GM19240 (cell line): ENCODE measurements at regions not wholly inside any gene's neighbourhood (a gene's known extent, or its start where the extent isn't known, plus 50 kb on each side); places are given as distances from the start of the nearest gene placed in this dataset.

Experiments used
- DNase-seq: peaks from one replicate; pipeline ENCODE4 v3.0.0; 2011; ENCODE audit warnings: low spot score; ENCODE audit not compliant: insufficient read length

- no peak for DNase-seq
These were observed 297.3 kb upstream of the LCORL start for GRCh38 chr4:18318682-18319388.

GRCh38 chr4:18314731-18315130 is 293.2 kb upstream of the LCORL start:
- no peak for DNase-seq

- DNase-seq: no peak
These were observed 276.1 kb upstream of the LCORL start for GRCh38 chr4:18297684-18298083.

GRCh38 chr4:18296411-18296810 is 274.9 kb upstream of the LCORL start:
- DNase-seq: no peak

GRCh38 chr4:18294846-18295245 is 273.3 kb upstream of the LCORL start:
- no peak for DNase-seq

GRCh38 chr4:18294021-18294420 is 272.5 kb upstream of the LCORL start:
- no peak for DNase-seq

GRCh38 chr4:18292411-18292810 is 270.9 kb upstream of the LCORL start:
- DNase-seq: no peak

- no peak for DNase-seq
These were observed 270.4 kb upstream of the LCORL start for GRCh38 chr4:18291981-18292380.

GRCh38 chr4:18291256-18291655 is 269.7 kb upstream of the LCORL start:
- DNase-seq: no peak

GRCh38 chr4:18285357-18285756 is 263.8 kb upstream of the LCORL start:
- no peak for DNase-seq

- DNase-seq: no peak
These were observed 256.7 kb upstream of the LCORL start for GRCh38 chr4:18278244-18278643.

GRCh38 chr4:18262832-18263231 is 241.3 kb upstream of the LCORL start:
- DNase-seq: no peak

GRCh38 chr4:18252052-18252451 is 230.5 kb upstream of the LCORL start:
- no peak for DNase-seq

- no peak for DNase-seq
These were observed 229.0 kb upstream of the LCORL start for GRCh38 chr4:18250564-18250963.

- no peak for DNase-seq
These were observed 227.1 kb upstream of the LCORL start for GRCh38 chr4:18248611-18249010.

- DNase-seq: no peak
These were observed 225.6 kb upstream of the LCORL start for GRCh38 chr4:18247189-18247588.

GRCh38 chr4:18242919-18243693 is 221.6 kb upstream of the LCORL start:
- no peak for DNase-seq

GRCh38 chr4:18241727-18242126 is 220.2 kb upstream of the LCORL start:
- DNase-seq: no peak

GRCh38 chr4:18234108-18234507 is 212.6 kb upstream of the LCORL start:
- DNase-seq: no peak

GRCh38 chr4:18231726-18232125 is 210.2 kb upstream of the LCORL start:
- no peak for DNase-seq

- DNase-seq: no peak
These were observed 206.3 kb upstream of the LCORL start for GRCh38 chr4:18227880-18228279.

GRCh38 chr4:18214411-18215055 is 193.0 kb upstream of the LCORL start:
- no peak for DNase-seq
